ENCODE measurements at regions not wholly inside any gene's neighbourhood (a gene's known extent, or its start where the extent isn't known, plus 50 kb on each side); places are given as distances from the start of the nearest gene placed in this dataset.

DNA sequence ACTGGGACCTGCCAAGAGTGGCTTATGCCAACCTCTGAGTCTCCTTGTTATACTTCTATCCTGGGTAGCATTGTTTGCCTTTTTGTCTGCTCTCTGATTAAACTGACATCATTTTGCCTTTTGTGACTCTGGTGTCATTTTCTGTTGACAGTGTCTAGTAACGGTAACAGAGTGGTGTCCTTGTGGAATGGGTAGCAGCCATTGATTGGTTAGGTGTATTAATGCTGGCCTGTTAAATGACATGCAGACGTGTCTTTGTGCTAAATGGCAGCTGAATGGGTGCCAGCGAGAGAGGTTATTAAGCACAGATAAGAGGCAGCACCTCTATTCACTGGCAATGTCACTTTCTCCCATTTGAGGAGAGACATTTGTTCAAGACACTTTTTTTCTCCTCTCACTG is 1289.4 kb downstream of the PCDH9 start:
- no peaks in the 10 kb centered on the region for H3K4me1 ChIP-seq (ENCODE audit: control insufficient read depth in 1 of 2, insufficient read depth in 2 of 2, low read length in 2 of 2)
- DNase-seq (ENCODE audit: low read depth, low spot score), result no peak
- intact Hi-C loops (cut with micrococcal nuclease), result no loop called here
- TF ChIP-seq EZH2phosphoT487 (IDR thresholded peaks at IDR 0.05; ENCODE audit: borderline replicate concordance), result no peak
- TF ChIP-seq POLR2A (IDR thresholded peaks at IDR 0.05; ENCODE audit: borderline replicate concordance, extremely low read depth, insufficient read depth, insufficient read length), result no peak
- TF ChIP-seq ZFX (IDR thresholded peaks at IDR 0.05), result no peak
- TF ChIP-seq, protein P1, sequence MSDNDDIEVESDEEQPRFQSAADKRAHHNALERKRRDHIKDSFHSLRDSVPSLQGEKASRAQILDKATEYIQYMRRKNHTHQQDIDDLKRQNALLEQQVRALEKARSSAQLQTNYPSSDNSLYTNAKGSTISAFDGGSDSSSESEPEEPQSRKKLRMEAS (IDR thresholded peaks at IDR 0.05), result no peak
- TF ChIP-seq, protein P2, sequence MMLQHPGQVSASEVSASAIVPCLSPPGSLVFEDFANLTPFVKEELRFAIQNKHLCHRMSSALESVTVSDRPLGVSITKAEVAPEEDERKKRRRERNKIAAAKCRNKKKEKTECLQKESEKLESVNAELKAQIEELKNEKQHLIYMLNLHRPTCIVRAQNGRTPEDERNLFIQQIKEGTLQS (IDR thresholded peaks at IDR 0.05), result no peak
- TF ChIP-seq EGR1 (IDR thresholded peaks at IDR 0.05; ENCODE audit: low read depth), result no peak
- no peak for TF ChIP-seq RAD21 (IDR thresholded peaks at IDR 0.05; ENCODE audit: low read depth)
- no peak for TF ChIP-seq SIN3A (IDR thresholded peaks at IDR 0.05; ENCODE audit: low read depth)
- TF ChIP-seq SP1 (IDR thresholded peaks at IDR 0.05; ENCODE audit: low read depth), result no peak
- TF ChIP-seq TCF7L2 (IDR thresholded peaks at IDR 0.05; ENCODE audit: borderline replicate concordance, extremely low read depth, insufficient read depth, insufficient read length), result no peak
- no peak for TF ChIP-seq POLR2AphosphoS5 (IDR thresholded peaks at IDR 0.05; ENCODE audit: low read depth, low read length)
- no peak for TF ChIP-seq EZH2 (IDR thresholded peaks at IDR 0.05)
- TF ChIP-seq, protein P3, sequence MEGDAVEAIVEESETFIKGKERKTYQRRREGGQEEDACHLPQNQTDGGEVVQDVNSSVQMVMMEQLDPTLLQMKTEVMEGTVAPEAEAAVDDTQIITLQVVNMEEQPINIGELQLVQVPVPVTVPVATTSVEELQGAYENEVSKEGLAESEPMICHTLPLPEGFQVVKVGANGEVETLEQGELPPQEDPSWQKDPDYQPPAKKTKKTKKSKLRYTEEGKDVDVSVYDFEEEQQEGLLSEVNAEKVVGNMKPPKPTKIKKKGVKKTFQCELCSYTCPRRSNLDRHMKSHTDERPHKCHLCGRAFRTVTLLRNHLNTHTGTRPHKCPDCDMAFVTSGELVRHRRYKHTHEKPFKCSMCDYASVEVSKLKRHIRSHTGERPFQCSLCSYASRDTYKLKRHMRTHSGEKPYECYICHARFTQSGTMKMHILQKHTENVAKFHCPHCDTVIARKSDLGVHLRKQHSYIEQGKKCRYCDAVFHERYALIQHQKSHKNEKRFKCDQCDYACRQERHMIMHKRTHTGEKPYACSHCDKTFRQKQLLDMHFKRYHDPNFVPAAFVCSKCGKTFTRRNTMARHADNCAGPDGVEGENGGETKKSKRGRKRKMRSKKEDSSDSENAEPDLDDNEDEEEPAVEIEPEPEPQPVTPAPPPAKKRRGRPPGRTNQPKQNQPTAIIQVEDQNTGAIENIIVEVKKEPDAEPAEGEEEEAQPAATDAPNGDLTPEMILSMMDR (IDR thresholded peaks at IDR 0.05 in 2 of 3, conservative IDR thresholded peaks at IDR 0.05 in 1 of 3; ENCODE audit: borderline replicate concordance in 1 of 3, insufficient read depth in 1 of 3, low read depth in 2 of 3, low read length in 2 of 3), result no peak
- TF ChIP-seq, protein P4, sequence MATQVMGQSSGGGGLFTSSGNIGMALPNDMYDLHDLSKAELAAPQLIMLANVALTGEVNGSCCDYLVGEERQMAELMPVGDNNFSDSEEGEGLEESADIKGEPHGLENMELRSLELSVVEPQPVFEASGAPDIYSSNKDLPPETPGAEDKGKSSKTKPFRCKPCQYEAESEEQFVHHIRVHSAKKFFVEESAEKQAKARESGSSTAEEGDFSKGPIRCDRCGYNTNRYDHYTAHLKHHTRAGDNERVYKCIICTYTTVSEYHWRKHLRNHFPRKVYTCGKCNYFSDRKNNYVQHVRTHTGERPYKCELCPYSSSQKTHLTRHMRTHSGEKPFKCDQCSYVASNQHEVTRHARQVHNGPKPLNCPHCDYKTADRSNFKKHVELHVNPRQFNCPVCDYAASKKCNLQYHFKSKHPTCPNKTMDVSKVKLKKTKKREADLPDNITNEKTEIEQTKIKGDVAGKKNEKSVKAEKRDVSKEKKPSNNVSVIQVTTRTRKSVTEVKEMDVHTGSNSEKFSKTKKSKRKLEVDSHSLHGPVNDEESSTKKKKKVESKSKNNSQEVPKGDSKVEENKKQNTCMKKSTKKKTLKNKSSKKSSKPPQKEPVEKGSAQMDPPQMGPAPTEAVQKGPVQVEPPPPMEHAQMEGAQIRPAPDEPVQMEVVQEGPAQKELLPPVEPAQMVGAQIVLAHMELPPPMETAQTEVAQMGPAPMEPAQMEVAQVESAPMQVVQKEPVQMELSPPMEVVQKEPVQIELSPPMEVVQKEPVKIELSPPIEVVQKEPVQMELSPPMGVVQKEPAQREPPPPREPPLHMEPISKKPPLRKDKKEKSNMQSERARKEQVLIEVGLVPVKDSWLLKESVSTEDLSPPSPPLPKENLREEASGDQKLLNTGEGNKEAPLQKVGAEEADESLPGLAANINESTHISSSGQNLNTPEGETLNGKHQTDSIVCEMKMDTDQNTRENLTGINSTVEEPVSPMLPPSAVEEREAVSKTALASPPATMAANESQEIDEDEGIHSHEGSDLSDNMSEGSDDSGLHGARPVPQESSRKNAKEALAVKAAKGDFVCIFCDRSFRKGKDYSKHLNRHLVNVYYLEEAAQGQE (IDR thresholded peaks at IDR 0.05; ENCODE audit: low read depth), result no peak
- TF ChIP-seq CBX3 (IDR thresholded peaks at IDR 0.05; ENCODE audit: low read depth), result no peak
- no peak for TF ChIP-seq YY1 (IDR thresholded peaks at IDR 0.05; ENCODE audit: extremely low read depth, insufficient replicate concordance, low read depth, low read length)
- no peak for TF ChIP-seq CEBPB (IDR thresholded peaks at IDR 0.05; ENCODE audit: low read depth)
- TF ChIP-seq FOSL1 (IDR thresholded peaks at IDR 0.05; ENCODE audit: low read depth), result no peak
- H3K4me3 ChIP-seq (replicated peaks in 1 of 2; ENCODE audit: low read depth in 1 of 2, low read length in 2 of 2), result no peak overlapping the region
- H3K36me3 ChIP-seq (ENCODE audit: control insufficient read depth in 1 of 2, insufficient read depth in 2 of 2, low read length in 2 of 2), result no peaks in the 10 kb centered on the region
- no peak for ATAC-seq
- H3K9me2 ChIP-seq (ENCODE audit: insufficient read depth), result no peaks in the 10 kb centered on the region
- H3K4me2 ChIP-seq (ENCODE audit: low read length), result no peak overlapping the region
- H3K9me3 ChIP-seq (ENCODE audit: control insufficient read depth in 1 of 2, insufficient read depth in 1 of 2, low read depth in 1 of 2, low read length in 2 of 2), result no peaks in the 10 kb centered on the region
- ChIA-PET POLR2A (no interaction called here), CTCF (no interaction called here), RAD21 (ENCODE audit: low non-redundant PET in 1 of 2, low total read pairs in 2 of 2, uncharacterized antibody in 2 of 2, unreplicated experiment in 2 of 2) (no interaction called here)
- H3K27ac ChIP-seq (ENCODE audit: low read depth, low read length), result no peak overlapping the region
- H3K27me3 ChIP-seq (ENCODE audit: insufficient read depth, low read length), result no peaks in the 10 kb centered on the region
- no peaks in the 10 kb centered on the region for H4K20me1 ChIP-seq (ENCODE audit: insufficient read depth)
- H3K79me2 ChIP-seq (ENCODE audit: insufficient read depth, low read length), result no peaks in the 10 kb centered on the region
- no TSS peak for BruUV-seq (replicated peaks)
- no peak overlapping the region for H3K9ac ChIP-seq (ENCODE audit: low read length)
- H2AFZ ChIP-seq (ENCODE audit: low read depth, low read length, poor library complexity, severe bottlenecking), result no peak overlapping the region

All from HCT116 (cell line).